ENCODE measurements at regions not wholly inside any gene's neighbourhood (a gene's known extent, or its start where the extent isn't known, plus 50 kb on each side); places are given as distances from the start of the nearest gene placed in this dataset.
A peak's percentile ranks its signal among the peaks of the same experiment; 100 is the strongest.
"Not testable (repeated sequence)": the region's sequence is repeated elsewhere in the genome, so short reads cannot be mapped to it uniquely, and the experiment has no call there.

GRCh38 chr16:21422824-21423223, 144.7 kb upstream of the CRYM start:
- DNase-seq: peak in 1 of 3 donors; percentile 42
- H3K4me3 ChIP-seq, H3K27me3 ChIP-seq, H3K36me3 ChIP-seq, H3K9me3 ChIP-seq, H3K27ac ChIP-seq, H3K4me1 ChIP-seq: not testable (repeated sequence)

- DNase-seq, H3K27me3 ChIP-seq, H3K9me3 ChIP-seq, H3K4me3 ChIP-seq, H3K4me1 ChIP-seq, H3K27ac ChIP-seq, H3K36me3 ChIP-seq: not testable (repeated sequence)
Observed at GRCh38 chr16:21404699-21405098, 126.6 kb upstream of the CRYM start.

- not testable (repeated sequence) for H3K4me3 ChIP-seq, DNase-seq
Observed at GRCh38 chr16:21397866-21398265, 119.8 kb upstream of the CRYM start.

GRCh38 chr16:21396545-21396944, 118.5 kb upstream of the CRYM start:
- not testable (repeated sequence) for H3K4me1 ChIP-seq, H3K9me3 ChIP-seq, DNase-seq, H3K27ac ChIP-seq, H3K36me3 ChIP-seq, H3K4me3 ChIP-seq, H3K27me3 ChIP-seq

More at GRCh38 chr16:21397866-21398265, 119.8 kb upstream of the CRYM start:
- H3K4me1 ChIP-seq, H3K36me3 ChIP-seq, H3K9me3 ChIP-seq, H3K27me3 ChIP-seq, H3K27ac ChIP-seq: not testable (repeated sequence)

- H3K4me1 ChIP-seq, H3K36me3 ChIP-seq, H3K27me3 ChIP-seq, DNase-seq, H3K9me3 ChIP-seq, H3K27ac ChIP-seq, H3K4me3 ChIP-seq: not testable (repeated sequence)
Observed at GRCh38 chr16:21390634-21391033, 112.5 kb upstream of the CRYM start.

GRCh38 chr16:21389860-21390259, 111.8 kb upstream of the CRYM start:
- H3K9me3 ChIP-seq, H3K36me3 ChIP-seq, H3K27ac ChIP-seq, DNase-seq, H3K27me3 ChIP-seq, H3K4me3 ChIP-seq, H3K4me1 ChIP-seq: not testable (repeated sequence)

GRCh38 chr16:21387757-21388156, 109.7 kb upstream of the CRYM start:
- not testable (repeated sequence) for H3K9me3 ChIP-seq, H3K4me3 ChIP-seq, H3K27me3 ChIP-seq, H3K36me3 ChIP-seq, DNase-seq, H3K27ac ChIP-seq, H3K4me1 ChIP-seq

GRCh38 chr16:21386201-21386915, 108.3 kb upstream of the CRYM start:
- not testable (repeated sequence) for H3K4me3 ChIP-seq, DNase-seq, H3K27me3 ChIP-seq, H3K4me1 ChIP-seq, H3K9me3 ChIP-seq, H3K27ac ChIP-seq, H3K36me3 ChIP-seq

- H3K9me3 ChIP-seq, H3K27me3 ChIP-seq, H3K27ac ChIP-seq, DNase-seq, H3K4me3 ChIP-seq, H3K4me1 ChIP-seq, H3K36me3 ChIP-seq: not testable (repeated sequence)
Observed at GRCh38 chr16:21383682-21384081, 105.6 kb upstream of the CRYM start.

- H3K36me3 ChIP-seq, H3K4me3 ChIP-seq, H3K27ac ChIP-seq, H3K9me3 ChIP-seq, H3K27me3 ChIP-seq, H3K4me1 ChIP-seq: not testable (repeated sequence)
- peak in 2 of 3 donors; percentile 54 to 55 for DNase-seq
Observed at GRCh38 chr16:21379645-21380044, 101.6 kb upstream of the CRYM start.

GRCh38 chr16:21376196-21376899, 98.3 kb upstream of the CRYM start:
- H3K27ac ChIP-seq, H3K27me3 ChIP-seq, DNase-seq, H3K4me3 ChIP-seq, H3K4me1 ChIP-seq, H3K9me3 ChIP-seq, H3K36me3 ChIP-seq: not testable (repeated sequence)

GRCh38 chr16:21375334-21375733, 97.2 kb upstream of the CRYM start:
- not testable (repeated sequence) for DNase-seq, H3K27ac ChIP-seq, H3K4me1 ChIP-seq, H3K36me3 ChIP-seq, H3K9me3 ChIP-seq, H3K4me3 ChIP-seq, H3K27me3 ChIP-seq

GRCh38 chr16:21373454-21373853, 95.4 kb upstream of the CRYM start:
- not testable (repeated sequence) for H3K27me3 ChIP-seq, H3K9me3 ChIP-seq, H3K4me3 ChIP-seq, DNase-seq, H3K36me3 ChIP-seq, H3K4me1 ChIP-seq, H3K27ac ChIP-seq

- H3K27ac ChIP-seq, H3K4me3 ChIP-seq, H3K36me3 ChIP-seq, DNase-seq, H3K9me3 ChIP-seq, H3K27me3 ChIP-seq, H3K4me1 ChIP-seq: not testable (repeated sequence)
Observed at GRCh38 chr16:21372862-21373261, 94.8 kb upstream of the CRYM start.

GRCh38 chr16:21372162-21372835, 94.2 kb upstream of the CRYM start:
- H3K4me1 ChIP-seq, H3K9me3 ChIP-seq, H3K4me3 ChIP-seq, H3K27me3 ChIP-seq, H3K36me3 ChIP-seq, H3K27ac ChIP-seq: not testable (repeated sequence)
- DNase-seq: peak in 1 of 3 donors; percentile 13
